ENCODE measurements at regions not wholly inside any gene's neighbourhood (a gene's known extent, or its start where the extent isn't known, plus 50 kb on each side); places are given as distances from the start of the nearest gene placed in this dataset.

DNA sequence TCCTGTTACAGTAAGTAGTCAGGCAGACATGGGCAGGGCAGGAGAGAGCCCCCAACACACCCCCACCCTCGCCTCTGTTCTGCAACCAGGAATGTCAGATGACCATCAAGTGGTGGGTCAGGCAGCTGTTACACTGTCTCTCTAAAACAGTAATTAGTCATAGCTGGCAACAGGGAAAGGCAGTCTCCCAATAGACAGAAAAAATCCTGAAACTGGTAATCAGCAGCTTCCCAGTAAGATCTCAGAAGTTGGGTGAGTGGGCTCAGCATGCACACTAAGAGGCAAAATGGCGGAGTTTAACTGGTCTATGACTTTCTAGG lies 90.2 kb downstream of the C5orf15 start:
- TF ChIP-seq POLR2AphosphoS5 (IDR thresholded peaks at IDR 0.05; ENCODE audit: borderline replicate concordance, low read depth, low read length) (no peak), EZH2 (IDR thresholded peaks at IDR 0.05) (no peak), FOXP2 (optimal IDR thresholded peaks at IDR 0.05; ENCODE audit: control extremely low read depth, extremely low read length, insufficient read depth) (no peak)
